K562 (cell line): ENCODE measurements at regions not wholly inside any gene's neighbourhood (a gene's known extent, or its start where the extent isn't known, plus 50 kb on each side); places are given as distances from the start of the nearest gene placed in this dataset.

Experiments
- ATAC-seq: fragments of 200-7000 bp; cut with Tn5 transposase; 3 replicates; pipeline ENCODE4 v1.9.1; 2020; ENCODE audit warnings: moderate library complexity
- BruUV-seq: library from RNA; stranded (reverse); fragments of 400-500 nt; replicated peaks from 2 replicates; lab custom pipeline; 2021; lab: Mats Ljungman, UMichigan
- CTCF ChIA-PET: fragments of 300-600 bp; formaldehyde crosslinking; extraction: SDS; loops from one replicate; lab custom pipeline; 2021; ENCODE audit warnings: low intra/inter-chr PET ratio; lab: Yijun Ruan, JAX
- POLR2A ChIA-PET: fragments of 300-600, 350-650 bp; sonication (Branson Sonifier 250); formaldehyde crosslinking; extraction: SDS; loops from one replicate; lab custom pipeline; 2021; ENCODE audit warnings: antibody characterized with exemption, inconsistent platforms; lab: Yijun Ruan, JAX
- DNase-seq, 4 experiments: peaks; one replicate each; pipeline versions ENCODE4 v3.0.0 to v3.0.0-alpha.2; 2011 to 2018; ENCODE audit warnings: low spot score in 3 of 4, mixed read lengths in 3 of 4; ENCODE audit errors: extremely low read depth in 1 of 4
- FAIRE-seq: peaks from 2 replicates; lab custom pipeline; 2011; peaks lifted over from hg19 to GRCh38; lab: Jason Lieb, UNC
- H2AFZ ChIP-seq: 2 replicates; pipeline ENCODE4 v1.6.0; 2011; ENCODE audit warnings: low read depth, low read length, control low read depth, inconsistent platforms
- H3K27ac ChIP-seq: fragments of 200-600 bp; 3 replicates; pipeline ENCODE4 v1.8.0; 2011; ENCODE audit warnings: low read depth, mild to moderate bottlenecking, control low read depth, inconsistent platforms, low read length, moderate library complexity, mixed read lengths; ENCODE audit errors: extremely low read depth
- H3K27me3 ChIP-seq, 2 experiments: fragments of 300-600 bp in 1 of 2; 2 replicates in 1 of 2; 3 replicates in 1 of 2; pipeline versions ENCODE4 v1.6.0 to v1.8.0; 2011; ENCODE audit warnings: inconsistent platforms in 2 of 2, low read length in 2 of 2, mild to moderate bottlenecking in 1 of 2, mixed read lengths in 1 of 2, moderate library complexity in 1 of 2; ENCODE audit not compliant: control insufficient read depth in 2 of 2, insufficient read depth in 2 of 2
- H3K36me3 ChIP-seq: fragments of 300-600 bp; 3 replicates; pipeline ENCODE4 v1.8.0; 2011; ENCODE audit warnings: mild to moderate bottlenecking, low read length, inconsistent platforms; ENCODE audit not compliant: control insufficient read depth, insufficient read depth
- H3K4me1 ChIP-seq, 2 experiments: fragments of 200-600 bp in 1 of 2; replicated peaks in 1 of 2; 2 replicates in 1 of 2; 3 replicates in 1 of 2; pipeline versions ENCODE4 v1.5.1 to v1.8.0; 2011; ENCODE audit warnings: inconsistent platforms in 2 of 2, low read length in 2 of 2, mild to moderate bottlenecking in 1 of 2, mixed read lengths in 1 of 2, moderate library complexity in 1 of 2; ENCODE audit not compliant: control insufficient read depth in 2 of 2, insufficient read depth in 2 of 2
- H3K4me2 ChIP-seq: 2 replicates; pipeline ENCODE4 v1.6.1; 2011; ENCODE audit warnings: low read length, control low read depth, inconsistent platforms, mixed read lengths; ENCODE audit not compliant: insufficient read depth
- H3K4me3 ChIP-seq: fragments of 200-600 bp; sonication (generic), shearing (Covaris generic); 2 replicates; pipeline ENCODE4 v1.5.1; 2016; ENCODE audit warnings: control low read depth, inconsistent platforms
- H3K79me2 ChIP-seq: fragments of 200-600 bp; 3 replicates; pipeline ENCODE4 v1.8.0; 2011; ENCODE audit warnings: low read length, inconsistent platforms; ENCODE audit not compliant: control insufficient read depth, insufficient read depth
- H3K9ac ChIP-seq, 2 experiments: 2 replicates each; pipeline versions ENCODE4 v1.6.0 to v1.6.1; 2011; ENCODE audit warnings: low read depth in 2 of 2, low read length in 2 of 2, control low read depth in 1 of 2, inconsistent platforms in 1 of 2, mild to moderate bottlenecking in 1 of 2, mixed read lengths in 1 of 2; ENCODE audit not compliant: insufficient read depth in 1 of 2
- H3K9me1 ChIP-seq: one replicate; pipeline ENCODE4 v1.6.0; 2011; ENCODE audit warnings: inconsistent platforms, mild to moderate bottlenecking, low read length, moderate library complexity; ENCODE audit not compliant: control insufficient read depth, insufficient read depth
- H3K9me3 ChIP-seq: replicated peaks from 2 replicates; pipeline ENCODE4 v1.5.1; 2011; ENCODE audit warnings: low read depth, low read length, inconsistent platforms; ENCODE audit not compliant: control insufficient read depth, insufficient read depth
- H4K20me1 ChIP-seq: replicated peaks from 2 replicates; pipeline ENCODE4 v1.6.1; 2011; ENCODE audit warnings: low read length, inconsistent platforms, mixed read lengths; ENCODE audit not compliant: control insufficient read depth, insufficient read depth
- CBFA2T3 ChIP-seq: fragments of 450-650 bp; IDR thresholded peaks from 2 replicates; pipeline ENCODE4 v1.6.1; 2017
- GTF2A2 ChIP-seq: IDR thresholded peaks from 2 replicates; pipeline ENCODE4 v1.6.1; 2016; ENCODE audit warnings: mild to moderate bottlenecking, missing genetic modification characterization, missing compliant biosample characterization
- HNRNPLL ChIP-seq: fragments of 200-400 bp; formaldehyde crosslinking; IDR thresholded peaks from 2 replicates; pipeline ENCODE4 v1.6.1; 2017; ENCODE audit warnings: low read length, low read depth, mild to moderate bottlenecking; ENCODE audit not compliant: poor library complexity, severe bottlenecking
- POU5F1 ChIP-seq: fragments of 150-350 bp; IDR thresholded peaks from 2 replicates; pipeline ENCODE4 v1.6.1; 2014; ENCODE audit warnings: borderline replicate concordance, low read length, low read depth, mild to moderate bottlenecking; ENCODE audit not compliant: partially characterized antibody
- SUPT5H ChIP-seq: fragments of 450-650 bp; IDR thresholded peaks from 2 replicates; pipeline ENCODE4 v1.6.1; 2016
- ZBTB40 ChIP-seq, 2 experiments: fragments of 450-650 bp in 1 of 2; sonication (generic) in 1 of 2; formaldehyde crosslinking in 1 of 2; IDR thresholded peaks; 2 replicates each; pipeline versions ENCODE4 v1.7.1 to v1.9.0; 2016 to 2022; ENCODE audit warnings: inconsistent platforms in 1 of 2, mild to moderate bottlenecking in 1 of 2, missing genetic modification reagents in 1 of 2
- ZNF609 ChIP-seq: sonication (generic); formaldehyde crosslinking; IDR thresholded peaks from 2 replicates; pipeline ENCODE4 v1.8.1; 2023; ENCODE audit warnings: missing genetic modification reagents, mild to moderate bottlenecking, borderline replicate concordance
- ZNF668 ChIP-seq: fragments of 250-450 bp; sonication (Bioruptor Pico); IDR thresholded peaks from 2 replicates; pipeline ENCODE4 v1.8.0; 2022; ENCODE audit warnings: mild to moderate bottlenecking, inconsistent platforms
- WGBS: fragments of 100-300 bp; shearing (Covaris generic); methylation state at CpG from one replicate; pipeline ENCODE4 v1.1.6; 2016; ENCODE audit warnings: low coverage, mixed read lengths; ENCODE audit not compliant: insufficient coverage; ENCODE audit errors: missing lambda C conversion rate; 5-methylcytosine and 5-hydroxymethylcytosine counted together
- in situ Hi-C: fragments of 300-500 bp; cut with MboI; formaldehyde crosslinking; loops from 4 replicates; pipeline ENCODE4 v1.15.0; 2018; ENCODE audit warnings: inconsistent platforms, mixed read lengths
- intact Hi-C: fragments of 100-400 bp; cut with micrococcal nuclease; formaldehyde crosslinking; loops from 2 replicates; pipeline ENCODE4 v1.14.2; 2022

- no peak for TF ChIP-seq ZNF609 (CRISPR knock-in tag)
- TF ChIP-seq ZNF668 (CRISPR knock-in tag), result no peak
- no peak for TF ChIP-seq HNRNPLL
- TF ChIP-seq POU5F1, result no peak
These were observed 76.8 kb downstream of the POU3F3 start (continued) for GRCh38 chr2:104930732-104931131.

- H4K20me1 ChIP-seq, result no peaks in the 10 kb centered on the region
- FAIRE-seq (no peak), DNase-seq (no peak), ATAC-seq (no peak)
- H3K27me3 ChIP-seq, result peaks cover 0 to 24% of the 10 kb centered on the region in 2 experiments; a peak in 2 of 5 replicates
- TF ChIP-seq GTF2A2 (tag), result no peak
- no peak for TF ChIP-seq SUPT5H
- TF ChIP-seq ZBTB40 (IDR thresholded peaks at IDR 0.05), result no peak
- TF ChIP-seq ZBTB40 (CRISPR knock-in tag; IDR thresholded peaks at IDR 0.05), result no peak
- TF ChIP-seq CBFA2T3, result no peak
- POLR2A ChIA-PET, result interaction anchor here (1.0 kb wide), 1 partner anchor 9 kb away, joined by 4 read pairs; no protein-coding TSS in a partner anchor
- no peak overlapping the region for H3K4me3 ChIP-seq
- BruUV-seq, result no TSS peak
- no peaks in the 10 kb centered on the region for H3K4me1 ChIP-seq
- intact Hi-C loops, result no loop called here
- H3K4me2 ChIP-seq, result no peak overlapping the region
- H3K27ac ChIP-seq, result no peak overlapping the region
- CTCF ChIA-PET, result no interaction called here
- H3K36me3 ChIP-seq, result no peaks in the 10 kb centered on the region
- H3K9ac ChIP-seq, result no peak overlapping the region
- 0% methylated on average over 4 of the region's 4 CpGs for WGBS
- no peak overlapping the region for H2AFZ ChIP-seq
- in situ Hi-C loops, result no loop called here
- H3K9me3 ChIP-seq, result no peaks in the 10 kb centered on the region
- H3K9me1 ChIP-seq, result no peaks in the 10 kb centered on the region
- no peaks in the 10 kb centered on the region for H3K79me2 ChIP-seq
These were observed 78.3 kb downstream of the POU3F3 start for GRCh38 chr2:104932243-104932642.
